Transverse colon (tissue), 3 donors: ENCODE measurements at regions not wholly inside any gene's neighbourhood (a gene's known extent, or its start where the extent isn't known, plus 50 kb on each side); places are given as distances from the start of the nearest gene placed in this dataset.

Experiments
- CTCF ChIP-seq, 5 experiments: fragments of 200-600 bp in 3 of 5; fragments of 450-650 bp in 2 of 5; sonication (generic) in 3 of 5; IDR thresholded peaks; 1 replicate in 2 of 5; 2 replicates in 3 of 5; pipeline ENCODE4 v1.5.1; 2016 to 2017; ENCODE audit warnings: antibody characterized with exemption in 5 of 5, inconsistent platforms in 3 of 5, mild to moderate bottlenecking in 2 of 5, moderate library complexity in 1 of 5
- POLR2A ChIP-seq: fragments of 450-650 bp; IDR thresholded peaks from one replicate; pipeline ENCODE4 v1.6.1; 2016; ENCODE audit warnings: antibody characterized with exemption, mild to moderate bottlenecking, moderate library complexity

- TF ChIP-seq CTCF (IDR thresholded peaks at IDR 0.05) (no peak), POLR2A (no peak)
Measured at GRCh38 chr2:216761809-216762208, 66.5 kb upstream of the IGFBP5 start.
